ENCODE measurements at regions not wholly inside any gene's neighbourhood (a gene's known extent, or its start where the extent isn't known, plus 50 kb on each side); places are given as distances from the start of the nearest gene placed in this dataset.

- no peaks in the 10 kb centered on the region for H3K9me3 ChIP-seq (ENCODE audit: severe bottlenecking)
- no peaks in the 10 kb centered on the region for H3K36me3 ChIP-seq
- H3K4me3 ChIP-seq (ENCODE audit: low read depth, low read length): no peak overlapping the region
- H3K27ac ChIP-seq: no peak overlapping the region
- no peaks in the 10 kb centered on the region for H3K27me3 ChIP-seq (ENCODE audit: insufficient read depth, low read depth, severe bottlenecking)
- TF ChIP-seq CTCF (IDR thresholded peaks at IDR 0.05; ENCODE audit: low read depth, low read length): no peak
- DNase-seq: no peak
Observed at GRCh38 chr5:68418680-68419079, 203.1 kb downstream of the PIK3R1 start.

DNA sequence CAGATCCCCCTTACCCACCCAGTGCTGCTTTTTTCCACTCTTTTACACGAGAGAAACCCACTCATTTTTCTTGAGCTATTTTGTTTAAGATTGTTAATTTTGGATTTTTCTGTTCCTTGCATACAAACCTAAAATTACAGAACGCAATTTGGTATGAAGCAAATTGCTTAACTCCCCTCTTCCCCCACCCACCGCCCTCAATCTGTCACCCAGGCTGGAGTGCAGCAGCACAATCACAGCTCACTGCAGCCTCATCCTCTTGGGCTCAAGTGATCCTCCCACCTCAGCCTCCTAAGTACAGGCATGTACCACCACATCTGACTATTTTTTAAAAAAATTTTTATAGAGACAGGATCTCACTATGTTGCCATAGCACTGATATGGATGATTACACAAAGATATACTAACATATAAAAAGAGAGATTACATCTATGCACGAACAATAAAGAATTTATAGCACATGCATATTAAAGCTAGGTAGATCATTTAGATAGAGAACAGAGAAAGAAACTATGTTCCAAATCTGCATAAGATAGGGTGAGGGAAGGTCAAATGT lies 203.6 kb downstream of the PIK3R1 start:
- Histone ChIP-seq H3K27me3 (ENCODE audit: insufficient read depth, low read depth, severe bottlenecking) (no peaks in the 10 kb centered on the region), H3K9me3 (ENCODE audit: severe bottlenecking) (no peaks in the 10 kb centered on the region), H3K36me3 (no peaks in the 10 kb centered on the region), H3K27ac (no peak overlapping the region), H3K4me3 (ENCODE audit: low read depth, low read length) (no peak overlapping the region)
- DNase-seq: no peak
- no peak for TF ChIP-seq CTCF (IDR thresholded peaks at IDR 0.05; ENCODE audit: low read depth, low read length)

DNA sequence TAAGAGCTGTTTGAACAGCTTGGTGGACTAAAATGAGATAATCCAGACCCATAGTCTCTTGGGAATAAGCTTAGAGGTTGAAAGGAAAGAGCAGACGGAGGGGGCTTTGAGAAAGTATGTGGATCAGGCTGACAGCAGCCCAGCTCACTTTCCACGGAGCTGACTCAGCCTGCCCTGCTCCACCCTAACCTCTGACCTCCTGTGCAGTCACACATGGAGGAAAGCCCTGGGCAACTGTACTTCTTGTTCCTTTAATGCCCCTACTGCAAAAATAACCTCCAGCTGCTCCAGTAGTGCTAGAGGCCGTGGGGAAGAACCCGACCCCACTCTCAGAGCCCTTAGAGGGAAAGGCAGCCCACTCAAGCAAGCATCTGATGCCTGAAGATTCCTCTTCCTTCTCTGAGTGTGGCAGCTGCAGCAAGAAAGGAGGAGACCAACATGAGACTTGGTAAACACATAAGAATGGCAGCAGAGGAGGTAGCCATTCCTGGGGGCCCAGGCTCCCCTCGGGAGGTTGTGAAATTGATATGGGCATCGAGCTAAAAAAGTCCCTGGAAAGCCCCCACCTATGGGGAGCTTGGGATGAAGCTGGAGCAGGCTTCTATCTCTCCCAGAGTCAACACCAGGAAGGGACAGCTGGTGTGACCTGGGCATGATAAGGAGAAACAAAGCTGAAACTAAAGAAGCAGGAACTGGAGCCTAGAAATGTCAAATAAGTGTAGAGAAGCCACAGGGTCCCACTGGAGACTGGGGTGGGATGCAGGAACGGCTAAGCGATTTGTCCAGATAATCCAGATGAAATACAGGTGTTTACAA lies 204.3 kb downstream of the PIK3R1 start:
- no peaks in the 10 kb centered on the region for H3K36me3 ChIP-seq
- no peak overlapping the region for H3K4me3 ChIP-seq (ENCODE audit: low read depth, low read length)
- no peak for TF ChIP-seq CTCF (IDR thresholded peaks at IDR 0.05; ENCODE audit: low read depth, low read length)
- H3K27ac ChIP-seq: no peak overlapping the region
- peak; percentile 79 for DNase-seq
- H3K9me3 ChIP-seq (ENCODE audit: severe bottlenecking): no peaks in the 10 kb centered on the region
- no peaks in the 10 kb centered on the region for H3K27me3 ChIP-seq (ENCODE audit: insufficient read depth, low read depth, severe bottlenecking)

DNA sequence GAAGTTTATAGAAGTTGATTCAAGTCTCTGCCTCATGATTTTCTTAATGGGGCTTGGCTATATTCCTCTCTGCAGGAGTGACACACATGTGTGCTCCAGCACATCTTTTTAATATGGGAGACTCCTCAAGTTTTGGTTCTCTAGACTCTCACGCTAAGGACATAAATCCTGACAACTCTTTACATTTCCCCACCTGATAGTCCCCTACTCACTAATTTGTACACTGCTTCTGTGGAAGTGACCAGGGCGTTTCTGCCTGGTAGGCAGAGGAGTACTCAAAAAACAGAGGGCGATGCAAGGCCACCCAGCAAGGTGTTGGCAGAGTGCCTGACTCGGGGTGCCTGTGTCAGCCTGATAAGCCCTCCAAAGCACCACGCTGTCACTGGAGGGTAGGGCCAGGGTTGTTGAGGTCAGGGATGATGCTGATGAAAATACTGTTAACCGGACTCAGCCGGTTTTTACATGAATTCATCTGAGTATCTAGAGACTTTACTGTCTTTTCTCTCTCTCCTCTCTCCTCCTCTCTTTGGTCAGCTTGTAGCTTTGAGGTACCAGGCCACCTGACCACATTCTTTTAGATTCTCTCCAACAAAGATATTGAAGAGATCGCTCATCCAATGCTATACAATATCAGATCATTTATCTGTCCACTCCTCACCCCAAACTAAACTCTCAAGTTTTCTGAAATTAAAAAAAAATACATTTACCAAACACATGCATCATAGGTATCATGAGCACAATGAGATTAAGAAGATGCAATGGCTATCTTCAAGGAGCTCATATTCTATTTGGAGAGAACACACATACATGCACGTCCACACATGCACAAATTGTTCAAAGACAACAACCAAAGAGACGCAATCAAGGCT lies 205.2 kb downstream of the PIK3R1 start:
- no peak for DNase-seq
- no peaks in the 10 kb centered on the region for H3K9me3 ChIP-seq (ENCODE audit: severe bottlenecking)
- H3K36me3 ChIP-seq: no peaks in the 10 kb centered on the region
- no peaks in the 10 kb centered on the region for H3K27me3 ChIP-seq (ENCODE audit: insufficient read depth, low read depth, severe bottlenecking)
- H3K4me3 ChIP-seq (ENCODE audit: low read depth, low read length): no peak overlapping the region
- no peak for TF ChIP-seq CTCF (IDR thresholded peaks at IDR 0.05; ENCODE audit: low read depth, low read length)
- H3K27ac ChIP-seq: no peak overlapping the region

DNA sequence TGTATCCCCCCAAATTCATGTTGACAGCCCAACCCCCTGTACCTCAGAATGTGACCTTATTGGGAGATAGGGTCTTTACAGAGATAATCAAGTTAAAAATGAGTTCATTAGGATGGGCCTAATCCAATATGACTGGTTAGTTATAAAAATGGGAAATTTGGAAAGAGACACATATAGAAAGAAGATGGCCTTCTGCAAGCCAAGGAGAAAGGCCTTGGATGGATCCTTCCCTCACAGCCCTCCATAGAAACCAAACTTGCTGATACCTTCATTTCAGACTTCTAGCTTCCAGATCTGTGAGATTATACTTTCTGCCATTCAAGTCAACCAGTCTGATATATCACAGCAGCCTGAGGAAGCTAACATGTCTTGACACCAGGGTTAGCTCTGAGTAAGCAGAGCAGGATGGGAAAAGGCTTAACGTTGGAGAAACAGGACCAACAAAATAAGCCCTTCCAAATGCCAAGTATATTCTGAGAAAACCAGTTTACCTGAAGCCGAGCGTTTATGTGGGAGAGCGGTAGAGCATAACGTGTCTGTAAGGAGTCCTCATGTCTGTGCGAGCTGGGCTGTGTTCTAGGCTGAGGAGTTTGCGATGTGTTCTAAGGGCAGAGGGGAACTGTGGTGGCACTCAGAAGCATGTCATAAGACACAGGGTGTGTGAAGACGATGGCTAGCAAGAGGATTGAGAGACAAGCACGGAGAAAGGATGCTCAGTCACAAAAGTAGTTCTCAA lies 206.1 kb downstream of the PIK3R1 start:
- Histone ChIP-seq H3K4me3 (ENCODE audit: low read depth, low read length) (no peak overlapping the region), H3K9me3 (ENCODE audit: severe bottlenecking) (no peaks in the 10 kb centered on the region), H3K36me3 (no peaks in the 10 kb centered on the region), H3K27me3 (ENCODE audit: insufficient read depth, low read depth, severe bottlenecking) (no peaks in the 10 kb centered on the region), H3K27ac (no peak overlapping the region)
- no peak for DNase-seq
- no peak for TF ChIP-seq CTCF (IDR thresholded peaks at IDR 0.05; ENCODE audit: low read depth, low read length)
